ENCODE measurements at regions not wholly inside any gene's neighbourhood (a gene's known extent, or its start where the extent isn't known, plus 50 kb on each side); places are given as distances from the start of the nearest gene placed in this dataset.

- ATAC-seq (peak; percentile 69 to 75), DNase-seq (ENCODE audit: low spot score) (no peak)
- peaks cover 40% of the 10 kb centered on the region for H3K36me3 Mint-ChIP-seq
- peak overlapping the region; percentile 92 to 95 for H3K27ac Mint-ChIP-seq
- H3K27me3 Mint-ChIP-seq = no peaks in the 10 kb centered on the region
- H3K9me3 Mint-ChIP-seq = peaks cover 19% of the 10 kb centered on the region
- H3K4me1 Mint-ChIP-seq (ENCODE audit: low read depth in 2 of 2) = peaks cover 56 to 62% of the 10 kb centered on the region in 2 donors
- peak overlapping the region; percentile 35 for H3K4me3 Mint-ChIP-seq
Measured at GRCh38 chr11:128310676-128311445, 276.5 kb downstream of the ETS1 start.

- no peak for DNase-seq (ENCODE audit: low spot score)
- Mint-ChIP-seq H3K27me3 (no peaks in the 10 kb centered on the region), H3K9me3 (peaks cover 13% of the 10 kb centered on the region), H3K27ac (peak overlapping the region in 1 of 2 donors; percentile 95), H3K4me1 (ENCODE audit: low read depth in 2 of 2) (peaks cover 57 to 63% of the 10 kb centered on the region in 2 donors), H3K4me3 (no peak overlapping the region), H3K36me3 (peaks cover 32% of the 10 kb centered on the region)
- no peak for ATAC-seq
Measured at GRCh38 chr11:128310005-128310404, 277.4 kb downstream of the ETS1 start.

GRCh38 chr11:128308794-128309193 is 278.6 kb downstream of the ETS1 start:
- no peak overlapping the region for H3K4me3 Mint-ChIP-seq
- no peak for DNase-seq (ENCODE audit: low spot score)
- H3K36me3 Mint-ChIP-seq = peaks cover 23% of the 10 kb centered on the region
- H3K27me3 Mint-ChIP-seq = no peaks in the 10 kb centered on the region
- no peak overlapping the region for H3K27ac Mint-ChIP-seq
- peaks cover 60 to 67% of the 10 kb centered on the region in 2 donors for H3K4me1 Mint-ChIP-seq (ENCODE audit: low read depth in 2 of 2)
- no peak for ATAC-seq
- H3K9me3 Mint-ChIP-seq = peaks cover 6% of the 10 kb centered on the region

- Mint-ChIP-seq H3K9me3 (no peaks in the 10 kb centered on the region), H3K36me3 (peaks cover 5% of the 10 kb centered on the region), H3K4me3 (peak overlapping the region; percentile 85), H3K4me1 (ENCODE audit: low read depth in 2 of 2) (peaks cover 57 to 76% of the 10 kb centered on the region in 2 donors), H3K27ac (peak overlapping the region; percentile 88 to 97), H3K27me3 (no peaks in the 10 kb centered on the region)
- ATAC-seq (no peak), DNase-seq (ENCODE audit: low spot score) (no peak)
Measured at GRCh38 chr11:128305588-128305987, 281.8 kb downstream of the ETS1 start.

GRCh38 chr11:128304666-128305485 is 282.5 kb downstream of the ETS1 start:
- ATAC-seq = peak; percentile 12 to 50
- Mint-ChIP-seq H3K4me1 (ENCODE audit: low read depth in 2 of 2) (peaks cover 55 to 77% of the 10 kb centered on the region in 2 donors), H3K9me3 (no peaks in the 10 kb centered on the region), H3K36me3 (peaks cover 5% of the 10 kb centered on the region), H3K27me3 (no peaks in the 10 kb centered on the region), H3K4me3 (peak overlapping the region; percentile 85), H3K27ac (peak overlapping the region; percentile 88 to 97)
- DNase-seq (ENCODE audit: low spot score) = no peak

- H3K27me3 Mint-ChIP-seq = no peaks in the 10 kb centered on the region
- H3K4me1 Mint-ChIP-seq (ENCODE audit: low read depth in 2 of 2) = peaks cover 63 to 85% of the 10 kb centered on the region in 2 donors
- H3K4me3 Mint-ChIP-seq = peak overlapping the region; percentile 85
- no peaks in the 10 kb centered on the region for H3K9me3 Mint-ChIP-seq
- no peak for DNase-seq (ENCODE audit: low spot score)
- no peak for ATAC-seq
- H3K36me3 Mint-ChIP-seq = peaks cover 5% of the 10 kb centered on the region
- peak overlapping the region; percentile 88 to 97 for H3K27ac Mint-ChIP-seq
Measured at GRCh38 chr11:128304116-128304515, 283.2 kb downstream of the ETS1 start.

- H3K27ac Mint-ChIP-seq = peak overlapping the region; percentile 88 to 97
- ATAC-seq (no peak), DNase-seq (ENCODE audit: low spot score) (no peak)
- no peaks in the 10 kb centered on the region for H3K27me3 Mint-ChIP-seq
- peak overlapping the region; percentile 85 for H3K4me3 Mint-ChIP-seq
- H3K4me1 Mint-ChIP-seq (ENCODE audit: low read depth in 2 of 2) = peaks cover 68 to 87% of the 10 kb centered on the region in 2 donors
- H3K36me3 Mint-ChIP-seq = peaks cover 5% of the 10 kb centered on the region
- H3K9me3 Mint-ChIP-seq = no peaks in the 10 kb centered on the region
Measured at GRCh38 chr11:128303383-128303782, 284.0 kb downstream of the ETS1 start.

GRCh38 chr11:128302425-128303186 is 284.8 kb downstream of the ETS1 start:
- Mint-ChIP-seq H3K4me1 (ENCODE audit: low read depth in 2 of 2) (peaks cover 74 to 87% of the 10 kb centered on the region in 2 donors), H3K4me3 (peak overlapping the region; percentile 85), H3K27me3 (no peaks in the 10 kb centered on the region)

GRCh38 chr11:128301756-128302155 is 285.6 kb downstream of the ETS1 start:
- H3K4me1 Mint-ChIP-seq (ENCODE audit: low read depth in 2 of 2) = peaks cover 82 to 95% of the 10 kb centered on the region in 2 donors
- ATAC-seq (no peak), DNase-seq (ENCODE audit: low spot score) (no peak)
- peak overlapping the region; percentile 88 to 97 for H3K27ac Mint-ChIP-seq
- peaks cover 9% of the 10 kb centered on the region for H3K36me3 Mint-ChIP-seq
- peak overlapping the region; percentile 85 for H3K4me3 Mint-ChIP-seq
- H3K27me3 Mint-ChIP-seq = no peaks in the 10 kb centered on the region
- H3K9me3 Mint-ChIP-seq = peaks cover 5% of the 10 kb centered on the region

More at GRCh38 chr11:128302425-128303186, 284.8 kb downstream of the ETS1 start:
- peaks cover under 1% of the 10 kb centered on the region for H3K9me3 Mint-ChIP-seq
- DNase-seq (ENCODE audit: low spot score) = peak; percentile 70
- H3K36me3 Mint-ChIP-seq = peaks cover 5% of the 10 kb centered on the region
- ATAC-seq = peak; percentile 85 to 94
- peak overlapping the region; percentile 88 to 97 for H3K27ac Mint-ChIP-seq

- Mint-ChIP-seq H3K36me3 (peaks cover 10% of the 10 kb centered on the region), H3K4me1 (ENCODE audit: low read depth in 2 of 2) (peaks cover 82 to 96% of the 10 kb centered on the region in 2 donors), H3K4me3 (peak overlapping the region; percentile 40), H3K27me3 (no peaks in the 10 kb centered on the region), H3K27ac (peak overlapping the region; percentile 88 to 97), H3K9me3 (peaks cover 6% of the 10 kb centered on the region)
- DNase-seq (ENCODE audit: low spot score) (no peak), ATAC-seq (no peak)
Measured at GRCh38 chr11:128300785-128301184, 286.6 kb downstream of the ETS1 start.

- Mint-ChIP-seq H3K27ac (peak overlapping the region; percentile 88 to 97), H3K36me3 (peaks cover 23% of the 10 kb centered on the region), H3K4me1 (ENCODE audit: low read depth in 2 of 2) (peaks cover 78 to 94% of the 10 kb centered on the region in 2 donors), H3K4me3 (peak overlapping the region; percentile 69), H3K27me3 (no peaks in the 10 kb centered on the region), H3K9me3 (peaks cover 9% of the 10 kb centered on the region)
- DNase-seq (ENCODE audit: low spot score) (peak; percentile 73), ATAC-seq (peak; percentile 39 to 80)
Measured at GRCh38 chr11:128299132-128299726, 288.1 kb downstream of the ETS1 start.

GRCh38 chr11:128298271-128298670 is 289.1 kb downstream of the ETS1 start:
- Mint-ChIP-seq H3K27ac (peak overlapping the region; percentile 88 to 97), H3K9me3 (peaks cover 9% of the 10 kb centered on the region), H3K36me3 (peaks cover 23% of the 10 kb centered on the region), H3K4me3 (peak overlapping the region; percentile 69), H3K27me3 (no peaks in the 10 kb centered on the region), H3K4me1 (ENCODE audit: low read depth in 2 of 2) (peaks cover 76 to 93% of the 10 kb centered on the region in 2 donors)
- DNase-seq (ENCODE audit: low spot score) (no peak), ATAC-seq (no peak)

- Mint-ChIP-seq H3K27ac (peak overlapping the region; percentile 88 to 97), H3K4me3 (peak overlapping the region; percentile 69)
Measured at GRCh38 chr11:128297805-128298204, 289.6 kb downstream of the ETS1 start.

More at GRCh38 chr11:128297805-128298204, 289.6 kb downstream of the ETS1 start:
- ATAC-seq (no peak), DNase-seq (ENCODE audit: low spot score) (no peak)
- Mint-ChIP-seq H3K9me3 (peaks cover 9% of the 10 kb centered on the region), H3K4me1 (ENCODE audit: low read depth in 2 of 2) (peaks cover 76 to 93% of the 10 kb centered on the region in 2 donors), H3K36me3 (peaks cover 27% of the 10 kb centered on the region), H3K27me3 (no peaks in the 10 kb centered on the region)
